Keratinocyte (primary cell): ENCODE measurements at regions not wholly inside any gene's neighbourhood (a gene's known extent, or its start where the extent isn't known, plus 50 kb on each side); places are given as distances from the start of the nearest gene placed in this dataset.
"Not testable (repeated sequence)": the region's sequence is repeated elsewhere in the genome, so short reads cannot be mapped to it uniquely, and the experiment has no call there.

Experiments
- CTCF ChIP-seq, 3 experiments: IDR thresholded peaks in 1 of 3; conservative IDR thresholded peaks in 1 of 3; optimal IDR thresholded peaks in 1 of 3; 2 replicates in 2 of 3; 3 replicates in 1 of 3; pipeline versions ENCODE3 to v1.5.1; 2011; ENCODE audit warnings: low read length in 3 of 3, mild to moderate bottlenecking in 3 of 3, moderate library complexity in 2 of 3, control low read depth in 1 of 3, inconsistent platforms in 1 of 3; ENCODE audit not compliant: insufficient read depth in 2 of 3; ENCODE audit errors: extremely low read depth in 1 of 3
- EZH2 ChIP-seq: IDR thresholded peaks from one replicate; pipeline ENCODE4 v1.6.1; 2012; ENCODE audit warnings: inconsistent platforms, mild to moderate bottlenecking, low read length, moderate library complexity

GRCh38 chr16:88176591-88177180 is 206.1 kb upstream of the ZNF469 start:
- TF ChIP-seq CTCF (optimal IDR thresholded peaks at IDR 0.05 in 1 of 3, IDR thresholded peaks at IDR 0.05 in 1 of 3, conservative IDR thresholded peaks at IDR 0.05 in 1 of 3; ENCODE audit: extremely low read depth in 1 of 3, insufficient read depth in 2 of 3, low read length in 3 of 3); EZH2: not testable (repeated sequence)
